Ectodermal cell (in vitro differentiated cells): ENCODE measurements at regions not wholly inside any gene's neighbourhood (a gene's known extent, or its start where the extent isn't known, plus 50 kb on each side); places are given as distances from the start of the nearest gene placed in this dataset.

Experiments
- H3K27ac ChIP-seq: 2 replicates; pipeline ENCODE4 v1.7.0; 2013; ENCODE audit warnings: mild to moderate bottlenecking, low read depth, low read length; ENCODE audit not compliant: insufficient read depth, poor library complexity, severe bottlenecking
- H3K27me3 ChIP-seq: 2 replicates; pipeline ENCODE4 v1.7.0; 2013; ENCODE audit warnings: mild to moderate bottlenecking, low read length; ENCODE audit not compliant: insufficient read depth, control insufficient read depth, poor library complexity, severe bottlenecking
- H3K36me3 ChIP-seq: one replicate; pipeline ENCODE4 v1.7.0; 2013; ENCODE audit warnings: low read length; ENCODE audit not compliant: control insufficient read depth, insufficient read depth
- H3K4me1 ChIP-seq: one replicate; pipeline ENCODE4 v1.7.0; 2013; ENCODE audit warnings: low read length; ENCODE audit not compliant: control insufficient read depth, insufficient read depth
- H3K4me3 ChIP-seq: 2 replicates; pipeline ENCODE4 v1.7.0; 2013; ENCODE audit warnings: low read depth, low read length, control low read depth; ENCODE audit not compliant: insufficient read depth
- H3K9me3 ChIP-seq: 2 replicates; pipeline ENCODE4 v1.7.0; 2013; ENCODE audit warnings: mild to moderate bottlenecking, low read length, moderate library complexity; ENCODE audit not compliant: control insufficient read depth
- WGBS, 2 experiments: methylation state at CpG; one replicate each; pipeline ENCODE4 v1.1.7; 2013; ENCODE audit warnings: missing lambda C conversion rate in 2 of 2; 5-methylcytosine and 5-hydroxymethylcytosine counted together

GRCh38 chr5:145233461-145233860 lies 601.7 kb downstream of the PRELID2 start:
- no peak overlapping the region for H3K27ac ChIP-seq
- H3K9me3 ChIP-seq: no peaks in the 10 kb centered on the region
- H3K4me3 ChIP-seq: no peak overlapping the region
- WGBS, 2 experiments: 89% methylated on average over 3 of the region's 3 CpGs
- H3K36me3 ChIP-seq: no peaks in the 10 kb centered on the region
- no peaks in the 10 kb centered on the region for H3K4me1 ChIP-seq
- no peaks in the 10 kb centered on the region for H3K27me3 ChIP-seq

GRCh38 chr5:145230781-145231180 lies 604.4 kb downstream of the PRELID2 start:
- WGBS, 2 experiments: 98 to 100% methylated on average over 1 to 2 of the region's 2 CpGs
- Histone ChIP-seq H3K9me3 (no peaks in the 10 kb centered on the region), H3K27me3 (no peaks in the 10 kb centered on the region), H3K27ac (no peak overlapping the region), H3K4me1 (no peaks in the 10 kb centered on the region), H3K36me3 (no peaks in the 10 kb centered on the region), H3K4me3 (no peak overlapping the region)

- H3K4me1 ChIP-seq: no peaks in the 10 kb centered on the region
- no peaks in the 10 kb centered on the region for H3K27me3 ChIP-seq
- H3K36me3 ChIP-seq: no peaks in the 10 kb centered on the region
- 90 to 91% methylated on average over 10 of the region's 10 CpGs for whole genome bisulfite sequencing, 2 experiments
- H3K4me3 ChIP-seq: no peak overlapping the region
- no peaks in the 10 kb centered on the region for H3K9me3 ChIP-seq
- no peak overlapping the region for H3K27ac ChIP-seq
Observed at GRCh38 chr5:145228564-145228963, 606.6 kb downstream of the PRELID2 start.

GRCh38 chr5:145227881-145228280 lies 607.3 kb downstream of the PRELID2 start:
- Histone ChIP-seq H3K27ac (no peak overlapping the region), H3K27me3 (no peaks in the 10 kb centered on the region), H3K9me3 (no peaks in the 10 kb centered on the region), H3K4me3 (no peak overlapping the region), H3K4me1 (no peaks in the 10 kb centered on the region), H3K36me3 (no peaks in the 10 kb centered on the region)
- 93 to 95% methylated on average over 2 of the region's 2 CpGs for WGBS, 2 experiments

- no peaks in the 10 kb centered on the region for H3K36me3 ChIP-seq
- 94 to 95% methylated on average over 3 of the region's 3 CpGs for WGBS, 2 experiments
- H3K4me3 ChIP-seq: no peak overlapping the region
Observed at GRCh38 chr5:145226726-145227125, 608.4 kb downstream of the PRELID2 start.

DNA sequence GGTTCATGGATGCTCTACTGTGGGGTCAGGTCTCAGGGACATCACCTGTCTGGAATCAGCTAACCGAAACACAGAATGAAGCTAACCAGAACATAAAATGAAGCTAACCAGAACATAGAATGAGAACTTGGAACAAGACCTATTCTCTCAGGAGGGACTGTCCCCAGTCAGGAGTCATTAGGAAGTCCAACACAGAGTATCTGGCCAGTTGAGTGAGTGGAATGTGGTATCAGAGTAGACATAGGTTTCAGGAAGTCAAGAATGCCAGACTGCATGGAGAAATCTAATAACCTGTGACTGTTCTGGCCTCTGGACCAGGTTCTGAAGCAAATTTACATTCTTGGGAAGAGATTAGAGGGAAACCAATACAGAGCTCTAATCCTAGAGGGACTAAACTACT lies 609.6 kb downstream of the PRELID2 start:
- H3K36me3 ChIP-seq: no peaks in the 10 kb centered on the region
- 95 to 100% methylated on average over 1 of the region's 1 CpG for WGBS, 2 experiments
- no peaks in the 10 kb centered on the region for H3K9me3 ChIP-seq
- no peak overlapping the region for H3K4me3 ChIP-seq
- H3K27ac ChIP-seq: no peak overlapping the region
- H3K4me1 ChIP-seq: no peaks in the 10 kb centered on the region
- no peaks in the 10 kb centered on the region for H3K27me3 ChIP-seq

More at GRCh38 chr5:145226726-145227125, 608.4 kb downstream of the PRELID2 start:
- no peaks in the 10 kb centered on the region for H3K9me3 ChIP-seq
- no peaks in the 10 kb centered on the region for H3K4me1 ChIP-seq
- no peak overlapping the region for H3K27ac ChIP-seq
- no peaks in the 10 kb centered on the region for H3K27me3 ChIP-seq

DNA sequence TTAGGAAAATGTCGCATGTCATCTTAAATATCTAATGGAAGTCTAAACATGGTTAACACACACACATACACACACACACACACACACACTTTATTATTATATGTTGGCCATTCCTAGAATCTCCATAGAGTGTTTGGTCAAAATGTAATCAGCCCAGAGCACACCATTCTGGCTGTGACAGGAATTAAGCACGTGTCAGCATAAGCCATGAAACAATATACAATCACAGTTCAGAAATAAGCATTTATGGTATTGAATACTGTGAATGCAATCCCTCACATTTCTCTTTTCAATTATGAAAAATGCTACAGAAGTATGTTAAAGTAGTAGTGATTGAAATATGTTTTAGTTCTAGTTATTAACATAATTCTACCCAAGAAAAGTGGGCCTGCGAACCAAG lies 611.6 kb downstream of the PRELID2 start:
- Histone ChIP-seq H3K27me3 (no peaks in the 10 kb centered on the region), H3K4me3 (no peak overlapping the region), H3K9me3 (no peaks in the 10 kb centered on the region), H3K27ac (no peak overlapping the region), H3K36me3 (no peaks in the 10 kb centered on the region), H3K4me1 (no peaks in the 10 kb centered on the region)
- 87 to 89% methylated on average over 2 to 3 of the region's 3 CpGs for WGBS, 2 experiments

DNA sequence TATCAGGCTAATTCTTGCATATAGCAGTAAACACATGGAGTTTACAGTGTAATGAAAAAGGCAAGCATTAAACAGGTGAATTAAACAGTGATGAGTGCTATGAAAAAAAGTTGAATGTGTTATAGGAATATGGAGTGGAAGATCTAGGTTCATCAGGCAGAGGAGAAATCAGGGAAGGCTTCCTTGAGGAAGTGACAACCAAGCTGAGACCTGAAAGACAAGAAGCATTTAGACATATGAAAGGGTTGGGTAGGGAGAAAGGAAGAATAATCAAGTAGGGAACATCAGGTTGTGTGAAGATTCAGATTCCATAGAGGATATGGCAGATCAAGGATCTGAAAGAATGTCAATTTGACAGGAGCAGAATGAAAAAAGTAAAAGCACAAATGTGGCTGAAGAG lies 612.5 kb downstream of the PRELID2 start:
- H3K4me1 ChIP-seq: no peaks in the 10 kb centered on the region
- no peak overlapping the region for H3K27ac ChIP-seq

DNA sequence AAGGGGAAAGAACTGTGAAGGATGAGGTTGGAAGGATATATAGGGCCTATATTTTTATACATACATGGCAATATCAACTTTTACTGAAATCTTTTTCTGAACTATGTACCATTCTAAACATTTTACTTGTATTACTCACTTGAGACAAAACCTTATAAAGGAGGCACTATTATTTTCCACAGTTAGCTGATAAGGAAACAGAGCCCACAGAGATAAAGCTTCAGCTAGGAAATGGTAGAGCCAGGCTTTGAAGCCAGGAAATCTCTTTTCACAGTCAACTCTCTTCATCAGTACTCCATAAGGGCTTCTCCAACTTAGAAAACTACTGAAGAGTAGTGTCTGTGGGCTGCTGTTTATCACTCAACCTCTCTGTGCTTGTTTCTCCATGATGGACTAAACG lies 613.7 kb downstream of the PRELID2 start:
- Histone ChIP-seq H3K9me3 (no peaks in the 10 kb centered on the region), H3K27me3 (no peaks in the 10 kb centered on the region), H3K4me3 (no peak overlapping the region), H3K27ac (no peak overlapping the region), H3K36me3 (no peaks in the 10 kb centered on the region), H3K4me1 (no peaks in the 10 kb centered on the region)
- 88 to 100% methylated on average over 1 of the region's 1 CpG for WGBS, 2 experiments

More for the DNA sequence above, 612.5 kb downstream of the PRELID2 start:
- Histone ChIP-seq H3K4me3 (no peak overlapping the region), H3K27me3 (no peaks in the 10 kb centered on the region), H3K9me3 (no peaks in the 10 kb centered on the region), H3K36me3 (no peaks in the 10 kb centered on the region)

GRCh38 chr5:145220481-145220880 lies 614.7 kb downstream of the PRELID2 start:
- Histone ChIP-seq H3K27me3 (no peaks in the 10 kb centered on the region), H3K36me3 (no peaks in the 10 kb centered on the region), H3K9me3 (no peaks in the 10 kb centered on the region), H3K27ac (no peak overlapping the region), H3K4me3 (no peak overlapping the region), H3K4me1 (no peaks in the 10 kb centered on the region)
- WGBS, 2 experiments: 84 to 87% methylated on average over 4 to 5 of the region's 5 CpGs

GRCh38 chr5:145218982-145219381 lies 616.2 kb downstream of the PRELID2 start:
- H3K4me1 ChIP-seq: no peaks in the 10 kb centered on the region
- WGBS, 2 experiments: 94 to 100% methylated on average over 1 of the region's 1 CpG
- no peaks in the 10 kb centered on the region for H3K27me3 ChIP-seq
- no peak overlapping the region for H3K4me3 ChIP-seq
- no peaks in the 10 kb centered on the region for H3K36me3 ChIP-seq
- no peak overlapping the region for H3K27ac ChIP-seq
- H3K9me3 ChIP-seq: no peaks in the 10 kb centered on the region
